Hepatocyte (in vitro differentiated cells): ENCODE measurements at regions not wholly inside any gene's neighbourhood (a gene's known extent, or its start where the extent isn't known, plus 50 kb on each side); places are given as distances from the start of the nearest gene placed in this dataset.

ENCODE experiments used
- CTCF ChIP-seq: fragments of 200-600 bp; sonication (generic); IDR thresholded peaks from 2 replicates; pipeline ENCODE4 v1.5.1; 2016; ENCODE audit warnings: antibody characterized with exemption, mild to moderate bottlenecking; ENCODE audit not compliant: poor library complexity
- EZH2 ChIP-seq: fragments of 200-600 bp; sonication (generic); IDR thresholded peaks from 2 replicates; pipeline ENCODE4 v1.6.1; 2016; ENCODE audit warnings: antibody characterized with exemption, mild to moderate bottlenecking, borderline replicate concordance
- EZH2phosphoT487 ChIP-seq: fragments of 200-600 bp; sonication (generic); IDR thresholded peaks from one replicate; pipeline ENCODE4 v1.6.1; 2018; ENCODE audit warnings: antibody characterized with exemption, mild to moderate bottlenecking, low read depth, moderate library complexity; ENCODE audit not compliant: unreplicated experiment, severe bottlenecking

GRCh38 chr20:52708137-52708536, 264.0 kb upstream of the TSHZ2 start:
- no peak for TF ChIP-seq CTCF
- TF ChIP-seq EZH2phosphoT487, result no peak
- no peak for TF ChIP-seq EZH2
